ENCODE measurements at regions not wholly inside any gene's neighbourhood (a gene's known extent, or its start where the extent isn't known, plus 50 kb on each side); places are given as distances from the start of the nearest gene placed in this dataset.
"Not testable (repeated sequence)": the region's sequence is repeated elsewhere in the genome, so short reads cannot be mapped to it uniquely, and the experiment has no call there.

- TF ChIP-seq TCF12 (IDR thresholded peaks at IDR 0.05; ENCODE audit: low read depth, low read length); CTCF (IDR thresholded peaks at IDR 0.05 in 2 of 3, conservative IDR thresholded peaks at IDR 0.05 in 1 of 3; ENCODE audit: control insufficient read depth in 2 of 3, extremely low read depth in 1 of 3, insufficient read depth in 1 of 3, low read depth in 3 of 3, low read length in 3 of 3): not testable (repeated sequence)
These were observed 53.0 kb upstream of the ARL17B start for GRCh38 chr17:46414559-46414958.
